HTR-8/SVneo (cell line): ENCODE measurements at regions not wholly inside any gene's neighbourhood (a gene's known extent, or its start where the extent isn't known, plus 50 kb on each side); places are given as distances from the start of the nearest gene placed in this dataset.
A peak's percentile ranks its signal among the peaks of the same experiment; 100 is the strongest.

ENCODE experiments used
- DNase-seq: peaks from one replicate; pipeline ENCODE4 v3.0.0; 2011; ENCODE audit warnings: low spot score, mixed read lengths; ENCODE audit not compliant: insufficient read length
- FAIRE-seq: peaks from 2 replicates; lab custom pipeline; 2011; peaks lifted over from hg19 to GRCh38; lab: Jason Lieb, UNC

GRCh38 chr3:65060904-65061303 is 373.1 kb upstream of the ADAMTS9 start:
- no peak for DNase-seq
- no peak for FAIRE-seq

- no peak for FAIRE-seq
- no peak for DNase-seq
These were observed 364.3 kb upstream of the ADAMTS9 start for GRCh38 chr3:65052101-65052500.

- FAIRE-seq (no peak), DNase-seq (no peak)
These were observed 360.4 kb upstream of the ADAMTS9 start for GRCh38 chr3:65048151-65048550.

- no peak for DNase-seq
- FAIRE-seq, result no peak
These were observed 357.3 kb upstream of the ADAMTS9 start for GRCh38 chr3:65045138-65045537.

- DNase-seq (no peak), FAIRE-seq (no peak)
These were observed 356.6 kb upstream of the ADAMTS9 start for GRCh38 chr3:65044401-65044800.

GRCh38 chr3:65042675-65043074 is 354.9 kb upstream of the ADAMTS9 start:
- DNase-seq (no peak), FAIRE-seq (no peak)

- DNase-seq (no peak), FAIRE-seq (no peak)
These were observed 352.0 kb upstream of the ADAMTS9 start for GRCh38 chr3:65039754-65040210.

- FAIRE-seq (no peak), DNase-seq (no peak)
These were observed 350.1 kb upstream of the ADAMTS9 start for GRCh38 chr3:65037861-65038260.

GRCh38 chr3:65035246-65035645 is 347.4 kb upstream of the ADAMTS9 start:
- DNase-seq (no peak), FAIRE-seq (no peak)

GRCh38 chr3:65033576-65033975 is 345.8 kb upstream of the ADAMTS9 start:
- FAIRE-seq, result no peak
- no peak for DNase-seq

GRCh38 chr3:65030847-65031463 is 343.2 kb upstream of the ADAMTS9 start:
- peak; percentile 3 for DNase-seq
- FAIRE-seq, result no peak

- DNase-seq, result no peak
- FAIRE-seq, result no peak
These were observed 342.3 kb upstream of the ADAMTS9 start for GRCh38 chr3:65030014-65030627.

- no peak for DNase-seq
- FAIRE-seq, result no peak
These were observed 341.3 kb upstream of the ADAMTS9 start for GRCh38 chr3:65029130-65029529.

- FAIRE-seq (no peak), DNase-seq (no peak)
These were observed 340.2 kb upstream of the ADAMTS9 start for GRCh38 chr3:65028024-65028423.

GRCh38 chr3:65027335-65027734 is 339.5 kb upstream of the ADAMTS9 start:
- no peak for DNase-seq
- FAIRE-seq, result no peak

GRCh38 chr3:65026151-65026550 is 338.4 kb upstream of the ADAMTS9 start:
- FAIRE-seq, result no peak
- no peak for DNase-seq

GRCh38 chr3:65024148-65024547 is 336.3 kb upstream of the ADAMTS9 start:
- no peak for DNase-seq

GRCh38 chr3:65020281-65021160 is 332.7 kb upstream of the ADAMTS9 start:
- no peak for FAIRE-seq
- DNase-seq, result no peak

More at GRCh38 chr3:65024148-65024547, 336.3 kb upstream of the ADAMTS9 start:
- no peak for FAIRE-seq

GRCh38 chr3:65019443-65020055 is 331.7 kb upstream of the ADAMTS9 start:
- FAIRE-seq, result no peak

GRCh38 chr3:65018801-65019200 is 331.0 kb upstream of the ADAMTS9 start:
- DNase-seq, result no peak
- FAIRE-seq, result no peak

More at GRCh38 chr3:65019443-65020055, 331.7 kb upstream of the ADAMTS9 start:
- no peak for DNase-seq

GRCh38 chr3:65017359-65017758 is 329.6 kb upstream of the ADAMTS9 start:
- DNase-seq, result no peak
- no peak for FAIRE-seq
